Lung (tissue), 11 donors: ENCODE measurements at regions not wholly inside any gene's neighbourhood (a gene's known extent, or its start where the extent isn't known, plus 50 kb on each side); places are given as distances from the start of the nearest gene placed in this dataset.
A peak's percentile ranks its signal among the peaks of the same experiment; 100 is the strongest.

Source experiments
- ATAC-seq: fragments of 200-7000 bp; cut with Tn5 transposase; one replicate; pipeline ENCODE4 v1.9.1; 2020; ENCODE audit warnings: moderate number of reproducible peaks; ENCODE audit not compliant: insufficient read depth, low FRiP score
- DNase-seq, 3 donors: peaks; one replicate each; pipeline ENCODE4 v3.0.0-alpha.2; 2013 to 2017
- H3K27ac ChIP-seq, 2 donors: one replicate each; pipeline ENCODE4 v1.5.1; 2013; ENCODE audit warnings: mild to moderate bottlenecking in 2 of 2, moderate library complexity in 2 of 2, control low read depth in 1 of 2, inconsistent platforms in 1 of 2, low read depth in 1 of 2, low read length in 1 of 2
- H3K27me3 ChIP-seq, 3 donors: one replicate each; pipeline ENCODE4 v1.5.1; 2013; ENCODE audit warnings: low read length in 2 of 3; ENCODE audit not compliant: control insufficient read depth in 3 of 3, insufficient read depth in 3 of 3
- H3K36me3 ChIP-seq, 4 donors: one replicate each; pipeline ENCODE4 v1.5.1; 2013; ENCODE audit warnings: low read length in 4 of 4, mild to moderate bottlenecking in 1 of 4, moderate library complexity in 1 of 4; ENCODE audit not compliant: control insufficient read depth in 4 of 4, insufficient read depth in 4 of 4
- H3K4me1 ChIP-seq, 5 donors: one replicate each; pipeline ENCODE4 v1.5.1; 2013; ENCODE audit warnings: low read length in 5 of 5, mild to moderate bottlenecking in 2 of 5, moderate library complexity in 1 of 5; ENCODE audit not compliant: control insufficient read depth in 5 of 5, insufficient read depth in 5 of 5
- H3K4me3 ChIP-seq: one replicate; pipeline ENCODE4 v1.5.1; 2013; ENCODE audit warnings: mild to moderate bottlenecking, control low read depth, moderate library complexity
- H3K9ac ChIP-seq, 2 donors: one replicate each; pipeline ENCODE4 v1.5.1; 2013; ENCODE audit warnings: low read length in 2 of 2, control low read depth in 1 of 2; ENCODE audit not compliant: insufficient read depth in 1 of 2
- H3K9me3 ChIP-seq, 4 donors: one replicate each; pipeline ENCODE4 v1.5.1; 2013; ENCODE audit warnings: low read length in 3 of 4, mild to moderate bottlenecking in 1 of 4, moderate library complexity in 1 of 4; ENCODE audit not compliant: control insufficient read depth in 4 of 4, insufficient read depth in 3 of 4
- CTCF ChIP-seq: IDR thresholded peaks from 2 replicates; pipeline ENCODE4 v1.5.1; 2012; ENCODE audit warnings: mild to moderate bottlenecking; ENCODE audit errors: control extremely low read depth, extremely low read depth
- WGBS, 2 donors: extraction: QIAGEN DNeasy Blood & Tissue Kit; methylation state at CpG; one replicate each; pipeline ENCODE4 v1.1.7; 2013; 5-methylcytosine and 5-hydroxymethylcytosine counted together
- donor health status: control.
- donor health status: control.
- donor health status: Bipolar disorder and iron deficiency.
- donor health status: healthy.
- donor health status: DM: yes; HTN: yes; CAD: no.

- Histone ChIP-seq H3K9ac (no peak overlapping the region), H3K27ac (no peak overlapping the region), H3K9me3 (peaks cover 0 to 9% (median 7%) of the 10 kb centered on the region in 4 donors), H3K4me3 (no peak overlapping the region), H3K27me3 (no peaks in the 10 kb centered on the region), H3K36me3 (no peaks in the 10 kb centered on the region), H3K4me1 (peaks cover 0 to 4% (median 0%) of the 10 kb centered on the region in 5 donors)
- DNase-seq (no peak), ATAC-seq (no peak)
- TF ChIP-seq CTCF, result no peak
- 95 to 99% methylated on average over 1 of the region's 1 CpG for WGBS, 2 donors
Measured at GRCh38 chr10:44157574-44157973, 227.3 kb downstream of the CXCL12 start.

GRCh38 chr10:44154956-44155355 is 229.9 kb downstream of the CXCL12 start:
- Histone ChIP-seq H3K9me3 (peaks cover 0 to 12% (median 8%) of the 10 kb centered on the region in 4 donors), H3K9ac (no peak overlapping the region), H3K4me3 (no peak overlapping the region), H3K36me3 (no peaks in the 10 kb centered on the region), H3K27me3 (no peaks in the 10 kb centered on the region), H3K4me1 (no peaks in the 10 kb centered on the region), H3K27ac (no peak overlapping the region)
- ATAC-seq, result no peak
- TF ChIP-seq CTCF, result no peak
- WGBS, 2 donors, result 74 to 77% methylated on average over 2 of the region's 2 CpGs
- DNase-seq, result no peak

GRCh38 chr10:44153918-44154670 is 230.8 kb downstream of the CXCL12 start:
- H3K9ac ChIP-seq, result no peak overlapping the region
- H3K27ac ChIP-seq, result no peak overlapping the region
- H3K36me3 ChIP-seq, result no peaks in the 10 kb centered on the region
- no peaks in the 10 kb centered on the region for H3K27me3 ChIP-seq
- no peak overlapping the region for H3K4me3 ChIP-seq
- 86 to 87% methylated on average over 5 of the region's 5 CpGs for WGBS, 2 donors
- H3K9me3 ChIP-seq, result peaks cover 0 to 12% (median 8%) of the 10 kb centered on the region in 4 donors
- no peaks in the 10 kb centered on the region for H3K4me1 ChIP-seq
- ATAC-seq (no peak), DNase-seq (no peak)
- no peak for TF ChIP-seq CTCF

GRCh38 chr10:44143556-44143955 is 241.3 kb downstream of the CXCL12 start:
- Histone ChIP-seq H3K27me3 (no peaks in the 10 kb centered on the region), H3K4me1 (no peaks in the 10 kb centered on the region), H3K4me3 (no peak overlapping the region), H3K9ac (no peak overlapping the region), H3K27ac (no peak overlapping the region), H3K36me3 (no peaks in the 10 kb centered on the region), H3K9me3 (no peaks in the 10 kb centered on the region)
- peak in 1 of 3 donors; percentile 15 for DNase-seq
- TF ChIP-seq CTCF, result no peak
- no peak for ATAC-seq
